Keratinocyte (primary cell): ENCODE measurements at regions not wholly inside any gene's neighbourhood (a gene's known extent, or its start where the extent isn't known, plus 50 kb on each side); places are given as distances from the start of the nearest gene placed in this dataset.

Experiments used
- EZH2 ChIP-seq: IDR thresholded peaks from one replicate; pipeline ENCODE4 v1.6.1; 2012; ENCODE audit warnings: inconsistent platforms, mild to moderate bottlenecking, low read length, moderate library complexity
- TF ChIP-seq, protein P1 (sequence below), 3 experiments: IDR thresholded peaks in 1 of 3; conservative IDR thresholded peaks in 1 of 3; optimal IDR thresholded peaks in 1 of 3; 2 replicates in 2 of 3; 3 replicates in 1 of 3; pipeline versions ENCODE3 to v1.5.1; 2011; ENCODE audit warnings: low read length in 3 of 3, mild to moderate bottlenecking in 3 of 3, moderate library complexity in 2 of 3, control low read depth in 1 of 3, inconsistent platforms in 1 of 3; ENCODE audit not compliant: insufficient read depth in 2 of 3; ENCODE audit errors: extremely low read depth in 1 of 3

DNA sequence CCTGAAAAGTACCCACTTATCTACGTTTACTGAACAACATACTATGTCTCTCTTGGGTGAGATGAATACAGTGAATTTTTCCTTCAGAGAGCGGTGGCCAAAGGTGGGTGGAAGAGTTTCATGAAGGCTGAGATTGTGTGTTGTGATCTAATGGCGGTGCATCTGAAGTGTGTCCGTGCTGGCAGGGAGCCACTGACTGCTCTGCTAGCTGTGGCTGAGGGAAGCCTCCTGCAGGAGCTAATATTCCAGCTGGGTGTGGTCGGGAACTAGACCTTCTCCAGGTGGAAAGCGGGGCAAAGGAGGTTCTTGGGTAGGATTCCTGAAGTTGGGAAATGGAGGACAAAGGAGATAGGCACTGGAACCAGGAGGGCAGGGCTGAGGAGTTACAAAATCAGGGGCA is 69.2 kb upstream of the GRB10 start:
- TF ChIP-seq, protein P1, sequence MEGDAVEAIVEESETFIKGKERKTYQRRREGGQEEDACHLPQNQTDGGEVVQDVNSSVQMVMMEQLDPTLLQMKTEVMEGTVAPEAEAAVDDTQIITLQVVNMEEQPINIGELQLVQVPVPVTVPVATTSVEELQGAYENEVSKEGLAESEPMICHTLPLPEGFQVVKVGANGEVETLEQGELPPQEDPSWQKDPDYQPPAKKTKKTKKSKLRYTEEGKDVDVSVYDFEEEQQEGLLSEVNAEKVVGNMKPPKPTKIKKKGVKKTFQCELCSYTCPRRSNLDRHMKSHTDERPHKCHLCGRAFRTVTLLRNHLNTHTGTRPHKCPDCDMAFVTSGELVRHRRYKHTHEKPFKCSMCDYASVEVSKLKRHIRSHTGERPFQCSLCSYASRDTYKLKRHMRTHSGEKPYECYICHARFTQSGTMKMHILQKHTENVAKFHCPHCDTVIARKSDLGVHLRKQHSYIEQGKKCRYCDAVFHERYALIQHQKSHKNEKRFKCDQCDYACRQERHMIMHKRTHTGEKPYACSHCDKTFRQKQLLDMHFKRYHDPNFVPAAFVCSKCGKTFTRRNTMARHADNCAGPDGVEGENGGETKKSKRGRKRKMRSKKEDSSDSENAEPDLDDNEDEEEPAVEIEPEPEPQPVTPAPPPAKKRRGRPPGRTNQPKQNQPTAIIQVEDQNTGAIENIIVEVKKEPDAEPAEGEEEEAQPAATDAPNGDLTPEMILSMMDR (optimal IDR thresholded peaks at IDR 0.05 in 1 of 3, IDR thresholded peaks at IDR 0.05 in 1 of 3, conservative IDR thresholded peaks at IDR 0.05 in 1 of 3; ENCODE audit: extremely low read depth in 1 of 3, insufficient read depth in 2 of 3, low read length in 3 of 3) = no peak
- TF ChIP-seq EZH2 = no peak
